ENCODE measurements at regions not wholly inside any gene's neighbourhood (a gene's known extent, or its start where the extent isn't known, plus 50 kb on each side); places are given as distances from the start of the nearest gene placed in this dataset.

DNA sequence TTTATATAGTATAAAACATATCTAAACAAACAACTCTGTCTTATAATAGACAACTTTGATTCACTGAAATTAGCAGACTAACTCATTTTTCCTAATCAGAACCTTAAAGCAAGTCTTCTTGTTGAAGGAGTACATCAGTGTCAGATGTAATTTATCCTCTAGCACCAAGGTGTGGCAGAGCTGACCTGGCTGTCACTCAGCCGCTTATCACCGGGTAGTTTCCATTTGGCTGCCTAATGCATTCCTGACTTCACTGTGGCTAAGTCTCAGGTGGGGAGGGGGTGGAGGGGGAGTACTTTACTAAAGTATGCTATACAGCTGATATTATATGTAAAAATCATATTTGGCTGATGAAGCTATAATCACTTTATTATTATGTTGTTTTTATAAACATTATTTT, 339.9 kb upstream of the RGS6 start:
- TF ChIP-seq, protein P1, sequence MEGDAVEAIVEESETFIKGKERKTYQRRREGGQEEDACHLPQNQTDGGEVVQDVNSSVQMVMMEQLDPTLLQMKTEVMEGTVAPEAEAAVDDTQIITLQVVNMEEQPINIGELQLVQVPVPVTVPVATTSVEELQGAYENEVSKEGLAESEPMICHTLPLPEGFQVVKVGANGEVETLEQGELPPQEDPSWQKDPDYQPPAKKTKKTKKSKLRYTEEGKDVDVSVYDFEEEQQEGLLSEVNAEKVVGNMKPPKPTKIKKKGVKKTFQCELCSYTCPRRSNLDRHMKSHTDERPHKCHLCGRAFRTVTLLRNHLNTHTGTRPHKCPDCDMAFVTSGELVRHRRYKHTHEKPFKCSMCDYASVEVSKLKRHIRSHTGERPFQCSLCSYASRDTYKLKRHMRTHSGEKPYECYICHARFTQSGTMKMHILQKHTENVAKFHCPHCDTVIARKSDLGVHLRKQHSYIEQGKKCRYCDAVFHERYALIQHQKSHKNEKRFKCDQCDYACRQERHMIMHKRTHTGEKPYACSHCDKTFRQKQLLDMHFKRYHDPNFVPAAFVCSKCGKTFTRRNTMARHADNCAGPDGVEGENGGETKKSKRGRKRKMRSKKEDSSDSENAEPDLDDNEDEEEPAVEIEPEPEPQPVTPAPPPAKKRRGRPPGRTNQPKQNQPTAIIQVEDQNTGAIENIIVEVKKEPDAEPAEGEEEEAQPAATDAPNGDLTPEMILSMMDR (IDR thresholded peaks at IDR 0.05) = no peak
- no peak for TF ChIP-seq ZNF138 (CRISPR knock-in tag; conservative IDR thresholded peaks at IDR 0.05)
- no peak for TF ChIP-seq GABPB1 (CRISPR knock-in tag; IDR thresholded peaks at IDR 0.05)
- TF ChIP-seq SP1 (CRISPR knock-in tag; conservative IDR thresholded peaks at IDR 0.05) = no peak
- TF ChIP-seq, protein P2, sequence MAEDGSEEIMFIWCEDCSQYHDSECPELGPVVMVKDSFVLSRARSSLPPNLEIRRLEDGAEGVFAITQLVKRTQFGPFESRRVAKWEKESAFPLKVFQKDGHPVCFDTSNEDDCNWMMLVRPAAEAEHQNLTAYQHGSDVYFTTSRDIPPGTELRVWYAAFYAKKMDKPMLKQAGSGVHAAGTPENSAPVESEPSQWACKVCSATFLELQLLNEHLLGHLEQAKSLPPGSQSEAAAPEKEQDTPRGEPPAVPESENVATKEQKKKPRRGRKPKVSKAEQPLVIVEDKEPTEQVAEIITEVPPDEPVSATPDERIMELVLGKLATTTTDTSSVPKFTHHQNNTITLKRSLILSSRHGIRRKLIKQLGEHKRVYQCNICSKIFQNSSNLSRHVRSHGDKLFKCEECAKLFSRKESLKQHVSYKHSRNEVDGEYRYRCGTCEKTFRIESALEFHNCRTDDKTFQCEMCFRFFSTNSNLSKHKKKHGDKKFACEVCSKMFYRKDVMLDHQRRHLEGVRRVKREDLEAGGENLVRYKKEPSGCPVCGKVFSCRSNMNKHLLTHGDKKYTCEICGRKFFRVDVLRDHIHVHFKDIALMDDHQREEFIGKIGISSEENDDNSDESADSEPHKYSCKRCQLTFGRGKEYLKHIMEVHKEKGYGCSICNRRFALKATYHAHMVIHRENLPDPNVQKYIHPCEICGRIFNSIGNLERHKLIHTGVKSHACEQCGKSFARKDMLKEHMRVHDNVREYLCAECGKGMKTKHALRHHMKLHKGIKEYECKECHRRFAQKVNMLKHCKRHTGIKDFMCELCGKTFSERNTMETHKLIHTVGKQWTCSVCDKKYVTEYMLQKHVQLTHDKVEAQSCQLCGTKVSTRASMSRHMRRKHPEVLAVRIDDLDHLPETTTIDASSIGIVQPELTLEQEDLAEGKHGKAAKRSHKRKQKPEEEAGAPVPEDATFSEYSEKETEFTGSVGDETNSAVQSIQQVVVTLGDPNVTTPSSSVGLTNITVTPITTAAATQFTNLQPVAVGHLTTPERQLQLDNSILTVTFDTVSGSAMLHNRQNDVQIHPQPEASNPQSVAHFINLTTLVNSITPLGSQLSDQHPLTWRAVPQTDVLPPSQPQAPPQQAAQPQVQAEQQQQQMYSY (CRISPR knock-in tag; IDR thresholded peaks at IDR 0.05) = no peak
- TF ChIP-seq, protein P3, sequence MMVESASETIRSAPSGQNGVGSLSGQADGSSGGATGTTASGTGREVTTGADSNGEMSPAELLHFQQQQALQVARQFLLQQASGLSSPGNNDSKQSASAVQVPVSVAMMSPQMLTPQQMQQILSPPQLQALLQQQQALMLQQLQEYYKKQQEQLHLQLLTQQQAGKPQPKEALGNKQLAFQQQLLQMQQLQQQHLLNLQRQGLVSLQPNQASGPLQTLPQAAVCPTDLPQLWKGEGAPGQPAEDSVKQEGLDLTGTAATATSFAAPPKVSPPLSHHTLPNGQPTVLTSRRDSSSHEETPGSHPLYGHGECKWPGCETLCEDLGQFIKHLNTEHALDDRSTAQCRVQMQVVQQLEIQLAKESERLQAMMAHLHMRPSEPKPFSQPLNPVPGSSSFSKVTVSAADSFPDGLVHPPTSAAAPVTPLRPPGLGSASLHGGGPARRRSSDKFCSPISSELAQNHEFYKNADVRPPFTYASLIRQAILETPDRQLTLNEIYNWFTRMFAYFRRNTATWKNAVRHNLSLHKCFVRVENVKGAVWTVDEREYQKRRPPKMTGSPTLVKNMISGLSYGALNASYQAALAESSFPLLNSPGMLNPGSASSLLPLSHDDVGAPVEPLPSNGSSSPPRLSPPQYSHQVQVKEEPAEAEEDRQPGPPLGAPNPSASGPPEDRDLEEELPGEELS (CRISPR knock-in tag; IDR thresholded peaks at IDR 0.05) = no peak
- TF ChIP-seq SOX15 (CRISPR knock-in tag; IDR thresholded peaks at IDR 0.05) = no peak
- TF ChIP-seq, protein P4, sequence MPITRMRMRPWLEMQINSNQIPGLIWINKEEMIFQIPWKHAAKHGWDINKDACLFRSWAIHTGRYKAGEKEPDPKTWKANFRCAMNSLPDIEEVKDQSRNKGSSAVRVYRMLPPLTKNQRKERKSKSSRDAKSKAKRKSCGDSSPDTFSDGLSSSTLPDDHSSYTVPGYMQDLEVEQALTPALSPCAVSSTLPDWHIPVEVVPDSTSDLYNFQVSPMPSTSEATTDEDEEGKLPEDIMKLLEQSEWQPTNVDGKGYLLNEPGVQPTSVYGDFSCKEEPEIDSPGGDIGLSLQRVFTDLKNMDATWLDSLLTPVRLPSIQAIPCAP (CRISPR knock-in tag; IDR thresholded peaks at IDR 0.05) = no peak
- TF ChIP-seq HMGA2 (CRISPR knock-in tag; IDR thresholded peaks at IDR 0.05) = no peak
- TF ChIP-seq SMAD3 (CRISPR knock-in tag; IDR thresholded peaks at IDR 0.05; ENCODE audit: borderline replicate concordance) = no peak
- TF ChIP-seq, protein P5, sequence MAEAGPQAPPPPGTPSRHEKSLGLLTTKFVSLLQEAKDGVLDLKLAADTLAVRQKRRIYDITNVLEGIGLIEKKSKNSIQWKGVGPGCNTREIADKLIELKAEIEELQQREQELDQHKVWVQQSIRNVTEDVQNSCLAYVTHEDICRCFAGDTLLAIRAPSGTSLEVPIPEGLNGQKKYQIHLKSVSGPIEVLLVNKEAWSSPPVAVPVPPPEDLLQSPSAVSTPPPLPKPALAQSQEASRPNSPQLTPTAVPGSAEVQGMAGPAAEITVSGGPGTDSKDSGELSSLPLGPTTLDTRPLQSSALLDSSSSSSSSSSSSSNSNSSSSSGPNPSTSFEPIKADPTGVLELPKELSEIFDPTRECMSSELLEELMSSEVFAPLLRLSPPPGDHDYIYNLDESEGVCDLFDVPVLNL (CRISPR knock-in tag; IDR thresholded peaks at IDR 0.05; ENCODE audit: borderline replicate concordance, low read depth) = no peak

Measured in WTC11 (cell line).